ENCODE measurements at regions not wholly inside any gene's neighbourhood (a gene's known extent, or its start where the extent isn't known, plus 50 kb on each side); places are given as distances from the start of the nearest gene placed in this dataset.

GRCh38 chr16:6947291-6947690 lies 385.4 kb upstream of the RBFOX1 start:
- H3K36me3 ChIP-seq (ENCODE audit: control insufficient read depth, insufficient read depth, low read length), result no peaks in the 10 kb centered on the region
- TF ChIP-seq MAFK (IDR thresholded peaks at IDR 0.05; ENCODE audit: low read depth, low read length), result no peak
- no peak for TF ChIP-seq NFE2L2 (IDR thresholded peaks at IDR 0.05; ENCODE audit: low read depth, low read length)
- TF ChIP-seq SMC3 (IDR thresholded peaks at IDR 0.05; ENCODE audit: low read depth, low read length), result no peak
- TF ChIP-seq, protein P1, sequence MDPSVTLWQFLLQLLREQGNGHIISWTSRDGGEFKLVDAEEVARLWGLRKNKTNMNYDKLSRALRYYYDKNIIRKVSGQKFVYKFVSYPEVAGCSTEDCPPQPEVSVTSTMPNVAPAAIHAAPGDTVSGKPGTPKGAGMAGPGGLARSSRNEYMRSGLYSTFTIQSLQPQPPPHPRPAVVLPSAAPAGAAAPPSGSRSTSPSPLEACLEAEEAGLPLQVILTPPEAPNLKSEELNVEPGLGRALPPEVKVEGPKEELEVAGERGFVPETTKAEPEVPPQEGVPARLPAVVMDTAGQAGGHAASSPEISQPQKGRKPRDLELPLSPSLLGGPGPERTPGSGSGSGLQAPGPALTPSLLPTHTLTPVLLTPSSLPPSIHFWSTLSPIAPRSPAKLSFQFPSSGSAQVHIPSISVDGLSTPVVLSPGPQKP (IDR thresholded peaks at IDR 0.05; ENCODE audit: borderline replicate concordance, low read depth, low read length), result no peak
- no peak overlapping the region for H4K91ac ChIP-seq (ENCODE audit: insufficient read depth, low read depth, low read length)
- no peak overlapping the region for H2BK20ac ChIP-seq (ENCODE audit: low read depth, low read length)
- ATAC-seq (ENCODE audit: low read depth) (no peak), DNase-seq (no peak)
- no peak overlapping the region for H3K23ac ChIP-seq (ENCODE audit: low read depth, low read length)
- H2BK15ac ChIP-seq (ENCODE audit: low read depth, low read length), result no peak overlapping the region
- in situ Hi-C loops (cut with MboI; ENCODE audit: low sequenced_read_pairs) (no loop called here), dilution Hi-C loops (cut with HindIII; ENCODE audit: low sequenced_read_pairs, unreplicated experiment) (no loop called here), intact Hi-C loops (cut with micrococcal nuclease) (no loop called here)
- BruUV-seq (replicated peaks), result no TSS peak
- CTCF ChIA-PET, result no interaction called here
- H3K4me1 ChIP-seq (ENCODE audit: control insufficient read depth, insufficient read depth, low read length), result no peaks in the 10 kb centered on the region
- no peaks in the 10 kb centered on the region for H3K9me1 ChIP-seq (ENCODE audit: insufficient read depth, low read length)
- H3K18ac ChIP-seq (ENCODE audit: low read depth, low read length), result no peak overlapping the region
- H2AK9ac ChIP-seq (replicated peaks; ENCODE audit: low read depth, low read length, poor library complexity), result no peak overlapping the region
- 27% methylated on average over 4 of the region's 6 CpGs; no CpG with 5 or more reads in 1 of the 2 experiments for WGBS, 2 experiments (ENCODE audit: extremely low coverage in 2 of 2, insufficient read length in 1 of 2)
- H3K4ac ChIP-seq (ENCODE audit: low read depth, low read length), result no peak overlapping the region
- H3K27me3 ChIP-seq (ENCODE audit: control insufficient read depth, insufficient read depth, low read length), result no peaks in the 10 kb centered on the region
- H2BK5ac ChIP-seq (ENCODE audit: low read depth, low read length, poor library complexity, severe bottlenecking), result no peak overlapping the region
- POLR2A ChIA-PET (ENCODE audit: unreplicated experiment), result no interaction called here
- H3K14ac ChIP-seq (replicated peaks; ENCODE audit: low read depth, low read length), result no peak overlapping the region
- no peak overlapping the region for H4K8ac ChIP-seq (ENCODE audit: low read depth in 2 of 2, low read length in 2 of 2)
- H4K5ac ChIP-seq (ENCODE audit: low read depth, low read length), result no peak overlapping the region
- H3K4me3 ChIP-seq (ENCODE audit: insufficient read depth, low read depth, low read length), result no peak overlapping the region
- no peak overlapping the region for H2AFZ ChIP-seq (replicated peaks; ENCODE audit: low read length, poor library complexity)
- H2AK5ac ChIP-seq (ENCODE audit: low read depth, low read length), result no peak overlapping the region
- H3K56ac ChIP-seq (ENCODE audit: extremely low read depth, insufficient read depth, low read length), result no peak overlapping the region
- no peak overlapping the region for H2BK120ac ChIP-seq (ENCODE audit: low read depth, low read length)
- H4K20me1 ChIP-seq (ENCODE audit: insufficient read depth, low read length), result no peaks in the 10 kb centered on the region
- H3K79me1 ChIP-seq (ENCODE audit: low read depth in 1 of 2, low read length in 2 of 2), result no peaks in the 10 kb centered on the region
- H3K4me2 ChIP-seq (ENCODE audit: low read depth, low read length), result no peak overlapping the region
- no peak overlapping the region for H3K27ac ChIP-seq (ENCODE audit: insufficient read depth, low read length)
- peaks cover 18% of the 10 kb centered on the region for H3K9me3 ChIP-seq (ENCODE audit: control insufficient read depth, insufficient read depth, low read length)
- H3K9ac ChIP-seq (ENCODE audit: low read depth, low read length), result no peak overlapping the region
